Muscle layer of colon (tissue), 2 donors: ENCODE measurements at regions not wholly inside any gene's neighbourhood (a gene's known extent, or its start where the extent isn't known, plus 50 kb on each side); places are given as distances from the start of the nearest gene placed in this dataset.
"Not testable (repeated sequence)": the region's sequence is repeated elsewhere in the genome, so short reads cannot be mapped to it uniquely, and the experiment has no call there.

Experiments used
- H3K27ac ChIP-seq: one replicate; pipeline ENCODE4 v1.7.0; 2013; ENCODE audit warnings: low read depth, mild to moderate bottlenecking, low read length, moderate library complexity
- H3K27me3 ChIP-seq, 2 donors: one replicate each; pipeline ENCODE4 v1.7.0; 2013; ENCODE audit warnings: low read length in 2 of 2, mild to moderate bottlenecking in 2 of 2; ENCODE audit not compliant: insufficient read depth in 2 of 2, control insufficient read depth in 1 of 2
- H3K36me3 ChIP-seq: one replicate; pipeline ENCODE4 v1.7.0; 2013; ENCODE audit warnings: mild to moderate bottlenecking, low read length; ENCODE audit not compliant: insufficient read depth
- H3K4me1 ChIP-seq: one replicate; pipeline ENCODE4 v1.7.0; 2013; ENCODE audit warnings: mild to moderate bottlenecking, low read length; ENCODE audit not compliant: insufficient read depth
- H3K4me3 ChIP-seq, 2 donors: one replicate each; pipeline ENCODE4 v1.7.0; 2013; ENCODE audit warnings: low read length in 2 of 2, low read depth in 1 of 2, mild to moderate bottlenecking in 1 of 2, moderate library complexity in 1 of 2
- H3K9ac ChIP-seq: one replicate; pipeline ENCODE4 v1.7.0; 2013; ENCODE audit warnings: low read length
- H3K9me3 ChIP-seq: one replicate; pipeline ENCODE4 v1.7.0; 2013; ENCODE audit warnings: mild to moderate bottlenecking, low read length
- donor health status: abdominal sarcoma.
- donor health status: Adenocarcinoma of cecum.

- no peaks in the 10 kb centered on the region for H3K36me3 ChIP-seq
- H3K9ac ChIP-seq: no peak overlapping the region
- H3K4me1 ChIP-seq: peaks cover 19% of the 10 kb centered on the region
- no peaks in the 10 kb centered on the region for H3K9me3 ChIP-seq
- no peaks in the 10 kb centered on the region for H3K27me3 ChIP-seq
- no peak overlapping the region for H3K4me3 ChIP-seq
- peak overlapping the region; percentile 59 for H3K27ac ChIP-seq
Measured at GRCh38 chr5:60546207-60546606, 153.8 kb downstream of the DEPDC1B start.

GRCh38 chr5:60545551-60545950, 154.4 kb downstream of the DEPDC1B start:
- no peaks in the 10 kb centered on the region for H3K27me3 ChIP-seq
- peak overlapping the region; percentile 59 for H3K27ac ChIP-seq
- no peak overlapping the region for H3K9ac ChIP-seq
- no peaks in the 10 kb centered on the region for H3K9me3 ChIP-seq
- peaks cover 19% of the 10 kb centered on the region for H3K4me1 ChIP-seq
- H3K36me3 ChIP-seq: no peaks in the 10 kb centered on the region
- H3K4me3 ChIP-seq: no peak overlapping the region

GRCh38 chr5:60544142-60544541, 155.8 kb downstream of the DEPDC1B start:
- Histone ChIP-seq H3K4me3 (no peak overlapping the region), H3K27ac (no peak overlapping the region), H3K9ac (no peak overlapping the region), H3K9me3 (no peaks in the 10 kb centered on the region), H3K36me3 (no peaks in the 10 kb centered on the region), H3K27me3 (no peaks in the 10 kb centered on the region), H3K4me1 (peaks cover 22% of the 10 kb centered on the region)

- Histone ChIP-seq H3K4me1 (peaks cover 25% of the 10 kb centered on the region), H3K27me3 (no peaks in the 10 kb centered on the region), H3K27ac (no peak overlapping the region), H3K36me3 (no peaks in the 10 kb centered on the region), H3K9ac (no peak overlapping the region), H3K9me3 (no peaks in the 10 kb centered on the region), H3K4me3 (no peak overlapping the region)
Measured at GRCh38 chr5:60541980-60542379, 158.0 kb downstream of the DEPDC1B start.

- H3K9me3 ChIP-seq: no peaks in the 10 kb centered on the region
- H3K9ac ChIP-seq: no peak overlapping the region
- H3K27me3 ChIP-seq: no peaks in the 10 kb centered on the region
- peaks cover 21% of the 10 kb centered on the region for H3K4me1 ChIP-seq
- H3K4me3 ChIP-seq: no peak overlapping the region
- H3K27ac ChIP-seq: no peak overlapping the region
- no peaks in the 10 kb centered on the region for H3K36me3 ChIP-seq
Measured at GRCh38 chr5:60540856-60541805, 158.8 kb downstream of the DEPDC1B start.

- H3K4me1 ChIP-seq: peaks cover 16% of the 10 kb centered on the region
- H3K4me3 ChIP-seq: no peak overlapping the region
- no peaks in the 10 kb centered on the region for H3K27me3 ChIP-seq
- no peaks in the 10 kb centered on the region for H3K9me3 ChIP-seq
- no peak overlapping the region for H3K9ac ChIP-seq
- no peak overlapping the region for H3K27ac ChIP-seq
- H3K36me3 ChIP-seq: no peaks in the 10 kb centered on the region
Measured at GRCh38 chr5:60538955-60539866, 160.8 kb downstream of the DEPDC1B start.

GRCh38 chr5:60538426-60538825, 161.5 kb downstream of the DEPDC1B start:
- no peaks in the 10 kb centered on the region for H3K36me3 ChIP-seq
- peaks cover 16% of the 10 kb centered on the region for H3K4me1 ChIP-seq
- no peak overlapping the region for H3K9ac ChIP-seq
- H3K27ac ChIP-seq: no peak overlapping the region
- no peaks in the 10 kb centered on the region for H3K27me3 ChIP-seq
- H3K9me3 ChIP-seq: no peaks in the 10 kb centered on the region
- H3K4me3 ChIP-seq: no peak overlapping the region

- H3K9ac ChIP-seq: no peak overlapping the region
- H3K4me3 ChIP-seq: no peak overlapping the region
- H3K27ac ChIP-seq: no peak overlapping the region
- no peaks in the 10 kb centered on the region for H3K27me3 ChIP-seq
- peaks cover 11% of the 10 kb centered on the region for H3K4me1 ChIP-seq
- no peaks in the 10 kb centered on the region for H3K36me3 ChIP-seq
- no peaks in the 10 kb centered on the region for H3K9me3 ChIP-seq
Measured at GRCh38 chr5:60535951-60536350, 164.0 kb downstream of the DEPDC1B start.

GRCh38 chr5:60535198-60535597, 164.8 kb downstream of the DEPDC1B start:
- Histone ChIP-seq H3K4me3 (no peak overlapping the region), H3K27ac (no peak overlapping the region), H3K4me1 (peaks cover 11% of the 10 kb centered on the region), H3K9ac (no peak overlapping the region), H3K9me3 (no peaks in the 10 kb centered on the region), H3K36me3 (no peaks in the 10 kb centered on the region), H3K27me3 (no peaks in the 10 kb centered on the region)

GRCh38 chr5:60533789-60534188, 166.2 kb downstream of the DEPDC1B start:
- no peaks in the 10 kb centered on the region for H3K36me3 ChIP-seq
- H3K27me3 ChIP-seq: no peaks in the 10 kb centered on the region
- H3K4me3 ChIP-seq: no peak overlapping the region
- no peak overlapping the region for H3K27ac ChIP-seq
- peaks cover under 1% of the 10 kb centered on the region for H3K4me1 ChIP-seq
- H3K9ac ChIP-seq: no peak overlapping the region
- no peaks in the 10 kb centered on the region for H3K9me3 ChIP-seq

- not testable (repeated sequence) for H3K9ac ChIP-seq, H3K36me3 ChIP-seq, H3K4me1 ChIP-seq, H3K9me3 ChIP-seq, H3K27ac ChIP-seq, H3K27me3 ChIP-seq, H3K4me3 ChIP-seq
Measured at GRCh38 chr5:60532796-60533195, 167.2 kb downstream of the DEPDC1B start.
